ENCODE measurements at regions not wholly inside any gene's neighbourhood (a gene's known extent, or its start where the extent isn't known, plus 50 kb on each side); places are given as distances from the start of the nearest gene placed in this dataset.
"Not testable (repeated sequence)": the region's sequence is repeated elsewhere in the genome, so short reads cannot be mapped to it uniquely, and the experiment has no call there.

GRCh38 chr6:28802417-28803336 lies 121.1 kb downstream of the TRIM27 start:
- DNase-seq = no peak

DNA sequence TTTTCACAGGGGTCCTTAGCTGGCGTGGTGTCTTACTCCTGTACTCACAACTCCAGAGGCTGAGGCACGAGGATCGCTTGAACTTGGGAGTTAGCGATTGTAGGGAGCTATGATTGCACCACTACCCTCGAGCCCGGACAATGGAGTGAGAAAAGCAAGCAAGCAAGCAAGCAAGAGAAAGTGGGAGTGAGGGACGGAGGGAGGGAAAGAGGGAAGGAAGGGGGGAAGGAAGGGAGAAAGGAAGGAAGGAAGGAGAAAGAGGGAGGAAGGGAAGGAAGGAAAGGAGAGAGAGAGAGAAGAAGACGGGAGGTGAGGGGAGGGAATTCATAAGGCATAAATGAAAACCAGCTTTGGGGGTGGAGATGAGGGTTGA lies 120.5 kb downstream of the TRIM27 start:
- DNase-seq = no peak

DNA sequence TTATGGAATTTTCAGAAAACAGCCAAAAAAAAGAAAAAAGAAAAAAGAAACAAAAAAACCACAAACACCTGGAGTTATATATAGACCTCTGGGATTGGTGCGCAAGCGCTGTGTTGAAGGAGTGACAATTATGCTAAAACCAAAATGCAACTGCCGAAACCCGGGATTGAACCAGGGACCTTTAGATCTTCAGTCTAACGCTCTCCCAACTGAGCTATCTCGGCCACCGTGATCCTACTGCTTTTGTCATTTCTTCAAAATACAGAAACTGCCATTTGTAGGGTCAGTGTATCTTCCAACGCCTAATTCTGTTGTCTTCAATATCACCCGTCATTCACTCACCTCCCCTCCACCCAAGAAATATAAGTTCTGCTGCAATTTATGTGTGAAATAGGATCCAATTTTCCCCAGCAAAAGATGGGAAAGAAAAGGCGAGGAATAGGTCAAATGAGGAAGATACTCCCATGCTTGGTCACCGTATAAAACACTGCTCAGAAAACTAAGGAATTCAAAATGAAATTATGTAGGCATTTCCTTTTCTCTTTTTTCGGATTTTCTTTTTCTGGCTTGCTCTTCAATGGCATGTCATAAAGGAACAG lies 116.0 kb downstream of the TRIM27 start:
- DNase-seq = peak in 1 of 3 donors; percentile 28

- no peak for DNase-seq
These were observed 115.4 kb downstream of the TRIM27 start for GRCh38 chr6:28808383-28808782.

DNA sequence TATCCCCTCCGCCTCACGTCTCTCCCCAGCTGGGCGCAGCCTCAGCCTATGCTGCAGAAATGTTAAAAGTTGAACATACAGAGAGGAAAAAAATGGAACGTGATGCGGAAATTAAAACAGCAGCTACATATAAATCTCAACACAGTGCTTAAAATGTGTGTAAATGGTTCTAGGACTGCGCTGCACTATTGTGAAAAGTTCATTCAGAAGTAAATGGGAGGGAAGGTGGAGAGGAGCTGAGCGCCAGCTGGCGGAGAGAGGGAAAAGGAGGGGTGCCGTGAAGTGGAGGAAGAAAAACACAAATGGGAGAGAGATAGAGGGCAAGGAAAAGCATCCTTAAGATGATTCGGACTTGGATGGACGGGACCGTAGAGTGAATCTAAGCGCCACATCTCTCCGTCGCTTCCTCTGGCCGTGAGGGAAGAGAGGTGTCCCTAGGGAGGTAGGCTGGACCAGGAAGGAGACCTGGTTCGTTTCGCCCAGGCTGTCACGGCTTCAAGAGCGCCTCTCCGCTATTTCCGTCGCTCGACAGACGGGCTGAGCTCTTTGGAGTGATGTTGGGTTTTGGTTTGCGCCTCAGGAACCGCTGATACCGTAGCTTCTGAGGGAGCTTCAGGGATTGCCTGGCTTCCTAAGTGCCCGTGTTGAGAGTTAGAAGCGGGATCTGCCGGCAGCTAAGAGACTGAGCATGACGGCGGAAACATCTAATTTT lies 113.7 kb downstream of the TRIM27 start:
- DNase-seq = peak in 1 of 3 donors; percentile 39

DNA sequence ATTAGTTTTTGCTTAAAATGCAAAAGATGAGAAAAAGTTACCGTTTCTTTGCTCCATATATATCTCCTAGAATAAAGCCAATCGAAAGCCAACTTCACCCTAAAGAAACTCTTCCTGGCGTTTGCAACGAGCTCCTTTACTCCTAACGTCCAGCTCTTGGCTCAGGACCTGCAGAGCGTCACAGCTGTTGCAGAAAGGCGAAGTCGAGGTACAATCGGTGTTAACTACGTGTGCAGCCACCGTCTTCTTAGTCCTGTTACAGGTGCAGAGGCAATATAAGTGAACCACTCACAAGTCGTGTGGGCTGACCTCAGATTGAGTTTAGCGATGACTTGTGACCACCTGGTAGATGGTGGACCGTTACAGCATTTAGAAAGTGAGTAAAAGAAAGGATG lies 113.1 kb downstream of the TRIM27 start:
- DNase-seq = no peak

DNA sequence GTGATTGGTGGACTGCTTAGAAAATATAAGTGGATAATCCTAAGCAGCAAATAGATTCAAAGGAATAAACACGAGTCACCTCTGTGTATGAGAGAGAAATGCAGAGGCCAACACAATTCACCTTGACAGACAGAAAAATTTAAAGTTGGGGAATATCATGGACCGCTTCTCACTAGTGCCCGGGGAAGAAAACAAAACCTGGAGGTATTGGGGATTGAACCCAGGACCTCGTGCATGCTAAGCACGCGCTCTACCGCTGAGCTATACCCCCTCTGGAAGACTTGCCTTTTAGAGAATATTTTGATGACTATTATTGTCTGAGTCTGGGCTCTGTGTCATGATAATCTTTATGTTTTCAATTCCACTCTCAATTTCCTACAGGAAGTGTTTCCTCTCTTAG lies 111.9 kb downstream of the TRIM27 start:
- no peak for DNase-seq

- no peak for DNase-seq
These were observed 110.8 kb downstream of the TRIM27 start for GRCh38 chr6:28812778-28813569.

DNA sequence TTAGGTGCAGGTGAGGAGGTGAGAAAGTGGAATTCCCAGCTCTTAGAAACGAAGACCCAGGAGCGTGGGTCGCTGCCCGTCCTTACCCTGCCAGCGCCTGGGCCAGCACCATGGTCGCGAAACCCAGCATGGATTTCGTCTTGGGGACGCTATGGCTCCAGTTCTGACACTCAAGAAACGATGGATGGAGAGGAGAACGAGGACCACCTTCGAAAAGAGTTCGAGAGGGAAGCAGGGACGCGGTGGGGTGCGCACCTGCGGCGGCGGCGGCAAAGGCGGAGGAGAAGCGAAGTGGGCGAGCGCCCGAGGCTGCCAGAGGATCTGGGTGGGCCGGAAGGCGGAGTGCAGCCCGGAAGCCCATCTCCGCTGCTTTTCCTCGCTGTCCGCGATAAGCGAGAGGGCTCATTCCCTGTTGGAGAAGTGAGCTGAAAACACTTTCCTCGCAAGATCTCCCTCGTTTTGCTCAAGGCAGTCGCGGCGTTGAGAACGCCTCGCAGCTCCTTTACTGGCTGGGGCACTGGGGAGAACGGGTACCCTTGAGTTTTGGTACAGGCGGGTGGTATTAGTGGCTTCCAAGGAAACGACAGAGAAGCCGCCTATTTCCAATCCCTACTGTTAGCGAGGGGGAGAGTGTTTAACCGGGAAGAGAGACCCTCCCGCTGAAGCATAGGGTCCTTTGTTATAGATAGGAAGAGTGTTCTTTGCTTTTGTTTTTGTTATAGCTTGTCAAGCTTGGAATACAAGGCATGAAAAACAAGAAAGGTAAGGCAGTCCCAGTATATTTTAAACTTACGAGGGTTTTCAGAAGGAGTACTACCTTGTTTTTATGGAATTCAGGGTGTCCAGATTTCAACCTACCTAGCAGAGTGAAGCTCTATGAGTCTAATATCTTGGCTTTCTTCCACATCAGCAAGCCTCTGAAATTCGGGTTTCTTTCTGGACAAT lies 109.5 kb downstream of the TRIM27 start:
- no peak for DNase-seq

GRCh38 chr6:28816339-28816908 lies 107.4 kb downstream of the TRIM27 start:
- no peak for DNase-seq

- peak in 1 of 3 donors; percentile 32 for DNase-seq
These were observed 106.6 kb downstream of the TRIM27 start for GRCh38 chr6:28816909-28817807.

- DNase-seq = no peak
These were observed 106.0 kb downstream of the TRIM27 start for GRCh38 chr6:28817808-28818145.

DNA sequence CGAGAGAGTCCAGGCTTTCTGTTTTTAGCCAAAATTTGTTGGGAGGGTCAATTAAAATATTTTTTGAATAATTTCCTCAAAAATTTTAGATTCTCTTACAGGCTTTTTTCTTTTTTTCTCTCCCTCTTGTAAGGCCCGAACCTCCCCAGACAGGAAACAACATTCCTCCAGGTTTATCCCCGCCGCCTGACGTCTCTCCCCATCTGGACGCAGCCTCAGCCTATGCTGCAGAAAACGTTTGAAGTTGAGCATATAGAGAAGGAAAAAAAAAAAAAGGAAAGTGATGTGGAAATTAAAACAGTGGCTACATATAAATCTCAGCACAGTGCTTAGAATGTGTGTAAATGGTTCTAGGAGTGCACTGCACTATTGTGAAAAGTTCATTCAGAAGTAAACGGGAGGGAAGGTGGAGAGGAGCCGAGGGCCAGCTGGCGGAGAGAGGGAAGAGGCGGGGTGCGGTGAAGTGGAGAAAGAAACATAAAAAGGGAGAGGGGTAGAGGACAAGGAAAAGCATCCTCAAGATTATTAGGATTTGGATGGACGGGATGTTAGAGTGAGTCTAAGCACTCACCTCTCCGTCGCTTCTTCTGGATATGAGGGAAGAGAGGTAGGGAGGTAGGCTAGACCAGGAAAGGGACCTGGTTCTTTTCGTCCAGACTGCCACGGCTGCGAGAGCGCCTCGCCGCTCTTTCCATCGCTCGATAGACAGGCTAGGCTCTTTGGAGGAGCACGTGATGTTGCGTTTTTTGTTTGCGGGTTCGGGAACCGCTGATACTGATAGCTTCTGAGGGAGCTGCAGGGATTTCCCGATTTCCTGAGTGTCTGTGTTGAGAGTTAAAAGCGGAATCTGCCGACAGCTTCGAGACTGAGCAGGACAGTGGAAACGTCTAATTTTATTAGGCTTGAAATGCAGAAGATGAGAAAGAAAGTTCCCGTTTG lies 98.7 kb downstream of the TRIM27 start:
- DNase-seq = no peak

DNA sequence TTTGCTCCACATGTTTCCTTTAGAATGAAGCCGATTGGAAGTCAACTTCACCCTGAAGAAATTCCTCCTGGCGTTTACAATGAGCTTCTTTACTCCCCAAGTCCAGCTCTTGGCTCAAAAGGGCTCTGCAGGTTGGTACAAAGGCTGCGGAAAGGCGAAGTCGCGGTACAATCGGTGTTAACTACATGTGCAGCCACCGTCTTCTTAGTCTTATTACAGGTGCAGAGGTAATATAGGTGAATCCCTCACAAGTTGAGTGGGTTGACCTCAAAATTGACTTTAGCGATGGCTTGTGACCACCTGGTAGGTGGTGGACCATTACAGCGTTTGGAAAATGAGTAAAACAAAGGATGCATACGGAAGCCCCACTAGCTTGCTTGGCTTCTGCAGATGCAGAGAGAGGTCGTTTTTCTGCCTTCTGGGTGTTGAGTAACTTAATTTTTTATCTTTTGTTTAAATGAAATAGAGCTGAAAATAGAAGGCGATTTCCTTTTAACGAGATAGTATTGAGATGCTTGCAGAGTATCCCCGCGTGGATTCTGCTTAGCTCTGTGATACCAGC lies 98.0 kb downstream of the TRIM27 start:
- no peak for DNase-seq

GRCh38 chr6:28831683-28832082 lies 92.1 kb downstream of the TRIM27 start:
- DNase-seq = not testable (repeated sequence)

DNA sequence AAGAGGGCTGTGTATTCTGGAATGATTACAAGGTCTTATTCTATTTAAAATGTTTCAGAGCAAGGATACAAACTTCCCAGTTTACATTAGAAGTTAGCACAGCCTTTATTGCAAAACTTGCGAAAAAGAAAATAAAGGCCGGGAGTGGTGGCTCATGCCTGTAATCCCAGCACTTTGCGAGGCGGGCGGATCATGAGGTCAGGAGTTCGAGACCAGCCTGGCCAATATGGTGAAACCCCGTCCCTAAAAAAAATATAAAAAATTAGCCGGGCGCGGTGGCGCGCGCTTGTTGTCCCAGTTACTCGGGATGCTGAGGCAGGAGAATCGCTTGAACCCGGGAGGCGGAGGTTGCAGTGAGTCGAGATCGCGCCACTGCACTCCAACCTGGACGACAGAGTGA lies 87.1 kb downstream of the TRIM27 start:
- DNase-seq = not testable (repeated sequence)

- peak; percentile 83 to 91 (median 88) for DNase-seq
These were observed 85.5 kb downstream of the TRIM27 start for GRCh38 chr6:28838289-28838633.
